ENCODE measurements at regions not wholly inside any gene's neighbourhood (a gene's known extent, or its start where the extent isn't known, plus 50 kb on each side); places are given as distances from the start of the nearest gene placed in this dataset.
"Not testable (repeated sequence)": the region's sequence is repeated elsewhere in the genome, so short reads cannot be mapped to it uniquely, and the experiment has no call there.

- Histone ChIP-seq H3K27me3 (no peaks in the 10 kb centered on the region), H3K4me3 (no peak overlapping the region), H3K4me2 (no peak overlapping the region), H3K4me1 (peaks cover 0 to 23% (median 0%) of the 10 kb centered on the region in 10 experiments; a peak in 8 of 20 replicates), H3K36me3 (no peaks in the 10 kb centered on the region), H4K20me1 (no peaks in the 10 kb centered on the region), H3K9me3 (replicated peaks in 1 of 11) (no peaks in the 10 kb centered on the region), H3K27ac (no peak overlapping the region), H3K9ac (no peak overlapping the region)
- TF ChIP-seq Cebpa-rat (IDR thresholded peaks at IDR 0.05) = no peak
Measured at GRCh38 chr12:114817571-114818425, 133.8 kb upstream of the TBX3 start.

GRCh38 chr12:114815026-114815795 lies 131.2 kb upstream of the TBX3 start:
- Histone ChIP-seq H3K36me3 (no peaks in the 10 kb centered on the region), H3K27ac (no peak overlapping the region; a peak in 1 of 22 replicates), H4K20me1 (no peaks in the 10 kb centered on the region), H3K9ac (no peak overlapping the region), H3K4me1 (peaks cover 0 to 8% (median 0%) of the 10 kb centered on the region in 10 experiments; a peak in 5 of 20 replicates), H3K9me3 (replicated peaks in 1 of 11) (no peaks in the 10 kb centered on the region), H3K27me3 (no peaks in the 10 kb centered on the region), H3K4me3 (no peak overlapping the region), H3K4me2 (no peak overlapping the region)
- no peak for TF ChIP-seq Cebpa-rat (IDR thresholded peaks at IDR 0.05)

- Histone ChIP-seq H3K4me2 (peak overlapping the region in 2 of 11 experiments; percentile 3 to 18; a peak in 2 of 22 replicates), H3K4me3 (no peak overlapping the region), H3K36me3 (no peaks in the 10 kb centered on the region), H3K4me1 (peaks cover 0 to 25% (median under 1%) of the 10 kb centered on the region in 10 experiments; a peak in 9 of 20 replicates), H3K9me3 (replicated peaks in 1 of 11) (no peaks in the 10 kb centered on the region), H3K27me3 (no peaks in the 10 kb centered on the region), H3K9ac (no peak overlapping the region), H3K27ac (peak overlapping the region in 1 of 11 experiments; percentile 8; a peak in 1 of 22 replicates), H4K20me1 (no peaks in the 10 kb centered on the region)
- no peak for TF ChIP-seq Cebpa-rat (IDR thresholded peaks at IDR 0.05)
Measured at GRCh38 chr12:114812858-114813761, 129.1 kb upstream of the TBX3 start.

DNA sequence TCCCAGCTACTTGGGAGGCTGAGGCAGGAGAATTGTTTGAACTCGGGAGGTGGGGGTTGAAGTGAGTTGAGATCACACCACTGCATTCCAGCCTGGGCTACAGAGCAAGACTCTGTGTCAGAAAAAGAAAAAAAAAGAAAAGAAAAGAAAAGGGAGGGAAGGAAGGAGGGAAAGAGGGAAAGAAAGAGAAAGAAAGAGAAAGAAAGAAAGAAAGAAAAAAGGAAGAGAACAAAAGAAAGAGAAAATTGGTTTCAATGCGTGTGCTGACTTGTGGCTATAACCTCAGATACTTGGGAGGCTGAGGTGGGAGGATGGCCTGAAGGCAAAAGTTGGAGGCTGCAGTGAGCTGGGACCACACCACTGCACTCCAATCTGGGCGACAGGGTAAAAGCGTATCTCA lies 128.4 kb upstream of the TBX3 start:
- no peak overlapping the region for H3K9ac ChIP-seq

GRCh38 chr12:114809097-114809496 lies 125.1 kb upstream of the TBX3 start:
- no peaks in the 10 kb centered on the region for H3K27me3 ChIP-seq
- H3K4me2 ChIP-seq = peak overlapping the region in 3 of 11 experiments; percentile 5 to 75 (median 16); a peak in 3 of 22 replicates

More for the DNA sequence above, 128.4 kb upstream of the TBX3 start:
- H3K4me2 ChIP-seq = no peak overlapping the region
- H4K20me1 ChIP-seq = no peaks in the 10 kb centered on the region
- H3K4me3 ChIP-seq = no peak overlapping the region
- no peaks in the 10 kb centered on the region for H3K9me3 ChIP-seq (replicated peaks in 1 of 11)
- no peaks in the 10 kb centered on the region for H3K27me3 ChIP-seq
- TF ChIP-seq Cebpa-rat (IDR thresholded peaks at IDR 0.05) = no peak
- H3K27ac ChIP-seq = 0 out of 22 replicates have a peak overlapping the region, but pooled peaks of 1 of the 11 experiments have one; percentile 8
- no peaks in the 10 kb centered on the region for H3K36me3 ChIP-seq
- H3K4me1 ChIP-seq = peaks cover 0 to 32% (median 5%) of the 10 kb centered on the region in 10 experiments; a peak in 10 of 20 replicates

GRCh38 chr12:114801381-114801780 lies 117.4 kb upstream of the TBX3 start:
- H3K27me3 ChIP-seq; H3K36me3 ChIP-seq; H4K20me1 ChIP-seq; H3K27ac ChIP-seq; H3K4me2 ChIP-seq; H3K9me3 ChIP-seq (replicated peaks in 1 of 11); H3K9ac ChIP-seq; H3K4me3 ChIP-seq: not testable (repeated sequence)
- H3K4me1 ChIP-seq = peaks cover 0 to 38% (median 13%) of the 10 kb centered on the region in 10 experiments; a peak in 11 of 20 replicates

More at GRCh38 chr12:114809097-114809496, 125.1 kb upstream of the TBX3 start:
- Histone ChIP-seq H3K9ac (no peak overlapping the region), H4K20me1 (no peaks in the 10 kb centered on the region), H3K36me3 (no peaks in the 10 kb centered on the region), H3K9me3 (replicated peaks in 1 of 11) (no peaks in the 10 kb centered on the region), H3K27ac (peak overlapping the region in 4 of 11 experiments; percentile 21 to 92 (median 30); a peak in 5 of 22 replicates), H3K4me3 (no peak overlapping the region), H3K4me1 (peaks cover 0 to 59% (median 24%) of the 10 kb centered on the region in 10 experiments; a peak in 12 of 20 replicates)
- TF ChIP-seq Cebpa-rat (IDR thresholded peaks at IDR 0.05) = no peak

DNA sequence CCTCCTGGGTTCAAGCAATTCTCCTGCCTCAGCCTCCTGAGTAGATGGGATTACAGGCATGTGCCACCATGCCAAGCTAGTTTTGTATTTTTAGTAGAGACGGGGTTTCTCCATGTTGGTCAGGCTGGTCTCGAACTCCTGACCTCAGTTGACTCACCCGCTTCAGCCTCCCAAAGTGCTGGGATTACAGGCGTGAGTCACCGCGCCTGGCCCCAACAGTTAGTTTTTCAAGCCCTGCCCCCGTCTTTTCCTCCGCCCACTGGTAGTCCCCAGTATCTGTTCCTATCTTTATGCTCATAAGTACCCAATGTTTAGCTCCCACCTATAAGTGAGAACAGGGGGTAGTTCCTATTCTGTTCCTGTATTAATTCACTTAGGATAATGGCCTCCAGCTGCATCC lies 116.6 kb upstream of the TBX3 start:
- Histone ChIP-seq H3K4me2 (peak overlapping the region in 4 of 11 experiments; percentile 26 to 50 (median 32); a peak in 5 of 22 replicates), H3K4me1 (peaks cover 0 to 30% (median 5%) of the 10 kb centered on the region in 10 experiments; a peak in 10 of 20 replicates)
- H3K27ac ChIP-seq; H3K9ac ChIP-seq; H4K20me1 ChIP-seq; H3K27me3 ChIP-seq; H3K4me3 ChIP-seq; H3K36me3 ChIP-seq; H3K9me3 ChIP-seq (replicated peaks in 1 of 11): not testable (repeated sequence)

All from BLaER1 treated with 17β-estradiol and CSF1 and Interleukin-3, amounts not matched to agents 10 nM and 100 nM (cell line).